ENCODE measurements at regions not wholly inside any gene's neighbourhood (a gene's known extent, or its start where the extent isn't known, plus 50 kb on each side); places are given as distances from the start of the nearest gene placed in this dataset.

- DNase-seq (ENCODE audit: low read depth, low spot score): no peak
- H3K4me3 ChIP-seq (ENCODE audit: low read length): no peak overlapping the region
- no CpG with 5 or more reads among the region's 1 CpG for WGBS (ENCODE audit: insufficient coverage, insufficient read length)
- no peaks in the 10 kb centered on the region for H3K36me3 ChIP-seq (ENCODE audit: control insufficient read depth, insufficient read depth, low read length)
- H3K27ac ChIP-seq (ENCODE audit: low read length): no peak overlapping the region
- H3K27me3 ChIP-seq (ENCODE audit: control insufficient read depth, insufficient read depth, low read length): no peaks in the 10 kb centered on the region
- H3K9me3 ChIP-seq (ENCODE audit: control insufficient read depth, insufficient read depth, low read length): no peaks in the 10 kb centered on the region
- no peaks in the 10 kb centered on the region for H3K4me1 ChIP-seq (ENCODE audit: control insufficient read depth, insufficient read depth, low read length)
Observed at GRCh38 chr12:84607170-84607819, 305.3 kb downstream of the SLC6A15 start.

DNA sequence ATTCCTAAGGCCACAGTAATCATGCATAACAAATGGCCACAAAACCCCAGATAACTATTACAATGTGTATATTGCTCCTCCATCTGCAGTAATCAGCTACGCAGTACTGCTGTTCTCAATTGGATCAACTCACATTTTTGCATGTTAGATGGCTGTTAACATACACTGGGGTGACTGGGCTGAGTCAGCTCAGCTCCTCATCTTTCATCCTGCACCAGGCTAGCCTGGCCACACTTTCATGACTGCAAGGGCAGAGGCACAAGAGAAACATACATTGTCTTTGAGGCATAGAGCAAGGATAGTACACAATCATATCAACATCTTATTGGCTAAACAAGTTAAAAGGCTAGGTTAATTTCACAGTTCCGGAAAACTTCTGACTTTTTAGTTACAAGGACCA, 306.6 kb downstream of the SLC6A15 start:
- Histone ChIP-seq H3K4me1 (ENCODE audit: control insufficient read depth, insufficient read depth, low read length) (no peaks in the 10 kb centered on the region), H3K36me3 (ENCODE audit: control insufficient read depth, insufficient read depth, low read length) (no peaks in the 10 kb centered on the region), H3K9me3 (ENCODE audit: control insufficient read depth, insufficient read depth, low read length) (no peaks in the 10 kb centered on the region), H3K27me3 (ENCODE audit: control insufficient read depth, insufficient read depth, low read length) (no peaks in the 10 kb centered on the region), H3K27ac (ENCODE audit: low read length) (no peak overlapping the region), H3K4me3 (ENCODE audit: low read length) (no peak overlapping the region)
- WGBS (ENCODE audit: insufficient coverage, insufficient read length): no CpG with 5 or more reads among the region's 2 CpGs
- DNase-seq (ENCODE audit: low read depth, low spot score): no peak

DNA sequence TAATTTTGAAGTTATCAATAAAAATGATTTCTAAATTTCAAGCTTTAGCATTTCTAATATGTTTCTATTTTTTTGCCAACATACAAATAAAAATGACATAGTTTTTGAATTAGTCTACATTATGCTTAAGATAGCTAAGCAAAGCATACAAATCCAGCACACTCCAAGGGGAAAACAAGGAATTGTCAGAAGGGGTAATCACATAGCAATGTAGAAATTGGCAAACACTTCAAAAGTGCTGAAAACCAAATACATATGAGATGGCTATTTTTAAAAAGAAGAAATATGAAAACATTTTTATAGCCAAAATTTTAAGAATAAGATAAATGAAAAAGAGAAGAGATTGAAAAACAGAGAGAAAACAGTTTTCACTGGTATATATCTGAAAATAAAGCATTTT, 308.0 kb downstream of the SLC6A15 start:
- Histone ChIP-seq H3K4me3 (ENCODE audit: low read length) (no peak overlapping the region), H3K27me3 (ENCODE audit: control insufficient read depth, insufficient read depth, low read length) (no peaks in the 10 kb centered on the region), H3K9me3 (ENCODE audit: control insufficient read depth, insufficient read depth, low read length) (no peaks in the 10 kb centered on the region), H3K36me3 (ENCODE audit: control insufficient read depth, insufficient read depth, low read length) (no peaks in the 10 kb centered on the region), H3K4me1 (ENCODE audit: control insufficient read depth, insufficient read depth, low read length) (no peaks in the 10 kb centered on the region), H3K27ac (ENCODE audit: low read length) (no peak overlapping the region)
- DNase-seq (ENCODE audit: low read depth, low spot score): no peak

DNA sequence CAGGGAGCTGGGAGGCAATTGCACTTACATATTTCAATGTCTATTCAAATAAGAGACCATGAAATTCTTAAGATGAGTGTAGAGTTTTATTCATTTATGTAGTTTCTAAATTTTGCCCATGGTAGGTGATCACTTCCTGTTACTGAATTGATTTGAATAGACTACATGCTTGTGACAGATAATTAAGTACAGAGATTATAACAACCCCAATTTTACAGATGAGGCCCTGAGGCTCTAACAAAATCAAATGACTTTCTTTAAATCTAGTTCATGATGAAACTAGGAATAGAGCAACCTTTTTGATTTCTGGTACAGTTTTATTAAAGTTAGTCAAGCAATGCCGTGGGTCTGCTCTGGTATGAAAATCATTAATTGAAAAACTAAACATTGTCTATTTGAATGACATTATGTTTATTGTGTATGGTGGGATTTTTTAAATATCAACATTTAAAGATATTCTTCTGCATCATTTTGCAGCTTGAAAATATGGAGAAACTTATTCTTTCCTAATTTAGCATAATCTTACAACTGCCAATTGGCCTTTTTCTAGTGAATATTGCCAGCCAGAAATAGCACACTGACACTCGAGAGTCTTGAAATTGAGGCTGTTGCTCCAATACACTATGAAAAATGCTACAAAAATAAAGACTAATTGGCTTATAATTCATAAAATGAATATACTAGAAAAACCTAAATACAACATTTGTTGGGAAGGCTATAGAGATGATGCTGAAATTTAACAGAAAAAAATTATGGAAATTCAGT, 308.9 kb downstream of the SLC6A15 start:
- no peaks in the 10 kb centered on the region for H3K9me3 ChIP-seq (ENCODE audit: control insufficient read depth, insufficient read depth, low read length)
- H3K4me1 ChIP-seq (ENCODE audit: control insufficient read depth, insufficient read depth, low read length): no peaks in the 10 kb centered on the region
- WGBS (ENCODE audit: insufficient coverage, insufficient read length): no CpG with 5 or more reads among the region's 2 CpGs
- H3K27me3 ChIP-seq (ENCODE audit: control insufficient read depth, insufficient read depth, low read length): no peaks in the 10 kb centered on the region
- H3K4me3 ChIP-seq (ENCODE audit: low read length): no peak overlapping the region
- no peak overlapping the region for H3K27ac ChIP-seq (ENCODE audit: low read length)
- no peaks in the 10 kb centered on the region for H3K36me3 ChIP-seq (ENCODE audit: control insufficient read depth, insufficient read depth, low read length)
- no peak for DNase-seq (ENCODE audit: low read depth, low spot score)

DNA sequence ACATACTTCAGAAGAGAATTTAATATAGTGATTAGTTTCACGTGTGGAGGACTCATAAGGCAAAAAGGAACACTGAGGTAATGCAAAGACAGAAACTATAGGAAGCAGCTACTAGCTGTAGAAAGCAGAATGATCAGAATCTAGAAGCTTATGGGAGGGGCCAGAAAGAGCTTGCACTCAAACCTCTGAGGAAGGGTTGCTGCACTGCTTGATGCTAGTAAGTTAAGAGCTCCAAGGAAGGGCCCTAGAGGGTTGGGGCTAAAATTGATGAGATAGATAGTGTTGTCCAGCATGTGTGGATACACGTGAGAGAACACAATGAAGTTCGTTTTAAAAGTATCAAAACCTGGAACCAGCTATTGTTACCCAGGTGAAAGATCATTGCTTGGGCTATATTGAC, 311.1 kb downstream of the SLC6A15 start:
- no peak for DNase-seq (ENCODE audit: low read depth, low spot score)
- no peak overlapping the region for H3K4me3 ChIP-seq (ENCODE audit: low read length)
- H3K27ac ChIP-seq (ENCODE audit: low read length): no peak overlapping the region
- H3K36me3 ChIP-seq (ENCODE audit: control insufficient read depth, insufficient read depth, low read length): no peaks in the 10 kb centered on the region
- no peaks in the 10 kb centered on the region for H3K27me3 ChIP-seq (ENCODE audit: control insufficient read depth, insufficient read depth, low read length)
- no peaks in the 10 kb centered on the region for H3K9me3 ChIP-seq (ENCODE audit: control insufficient read depth, insufficient read depth, low read length)
- WGBS (ENCODE audit: insufficient coverage, insufficient read length): no CpG with 5 or more reads among the region's 3 CpGs
- H3K4me1 ChIP-seq (ENCODE audit: control insufficient read depth, insufficient read depth, low read length): no peaks in the 10 kb centered on the region; the same call in 1 of the 2 replicates

GRCh38 chr12:84599539-84599938, 313.1 kb downstream of the SLC6A15 start:
- WGBS (ENCODE audit: insufficient coverage, insufficient read length): no CpG with 5 or more reads among the region's 2 CpGs

GRCh38 chr12:84596266-84596665, 316.3 kb downstream of the SLC6A15 start:
- WGBS (ENCODE audit: insufficient coverage, insufficient read length): no CpG with 5 or more reads among the region's 2 CpGs
- H3K9me3 ChIP-seq (ENCODE audit: control insufficient read depth, insufficient read depth, low read length): no peaks in the 10 kb centered on the region
- no peak overlapping the region for H3K27ac ChIP-seq (ENCODE audit: low read length)
- no peak for DNase-seq (ENCODE audit: low read depth, low spot score)
- H3K4me3 ChIP-seq (ENCODE audit: low read length): no peak overlapping the region
- H3K36me3 ChIP-seq (ENCODE audit: control insufficient read depth, insufficient read depth, low read length): no peaks in the 10 kb centered on the region
- H3K4me1 ChIP-seq (ENCODE audit: control insufficient read depth, insufficient read depth, low read length): no peaks in the 10 kb centered on the region; the same call in 1 of the 2 replicates
- no peaks in the 10 kb centered on the region for H3K27me3 ChIP-seq (ENCODE audit: control insufficient read depth, insufficient read depth, low read length)

More at GRCh38 chr12:84599539-84599938, 313.1 kb downstream of the SLC6A15 start:
- no peaks in the 10 kb centered on the region for H3K9me3 ChIP-seq (ENCODE audit: control insufficient read depth, insufficient read depth, low read length)
- H3K27ac ChIP-seq (ENCODE audit: low read length): no peak overlapping the region
- H3K27me3 ChIP-seq (ENCODE audit: control insufficient read depth, insufficient read depth, low read length): no peaks in the 10 kb centered on the region
- DNase-seq (ENCODE audit: low read depth, low spot score): no peak
- no peaks in the 10 kb centered on the region for H3K36me3 ChIP-seq (ENCODE audit: control insufficient read depth, insufficient read depth, low read length)
- no peak overlapping the region for H3K4me3 ChIP-seq (ENCODE audit: low read length)
- no peaks in the 10 kb centered on the region; the same call in 1 of the 2 replicates for H3K4me1 ChIP-seq (ENCODE audit: control insufficient read depth, insufficient read depth, low read length)

- no peak for DNase-seq (ENCODE audit: low read depth, low spot score)
- Histone ChIP-seq H3K4me3 (ENCODE audit: low read length) (no peak overlapping the region), H3K27ac (ENCODE audit: low read length) (no peak overlapping the region), H3K9me3 (ENCODE audit: control insufficient read depth, insufficient read depth, low read length) (no peaks in the 10 kb centered on the region), H3K36me3 (ENCODE audit: control insufficient read depth, insufficient read depth, low read length) (no peaks in the 10 kb centered on the region), H3K27me3 (ENCODE audit: control insufficient read depth, insufficient read depth, low read length) (no peaks in the 10 kb centered on the region), H3K4me1 (ENCODE audit: control insufficient read depth, insufficient read depth, low read length) (no peaks in the 10 kb centered on the region; the same call in 1 of the 2 replicates)
- no CpG with 5 or more reads among the region's 6 CpGs for WGBS (ENCODE audit: insufficient coverage, insufficient read length)
Observed at GRCh38 chr12:84594157-84594556, 318.4 kb downstream of the SLC6A15 start.

- H3K4me3 ChIP-seq (ENCODE audit: low read length): no peak overlapping the region
- H3K36me3 ChIP-seq (ENCODE audit: control insufficient read depth, insufficient read depth, low read length): no peaks in the 10 kb centered on the region
- no CpG with 5 or more reads among the region's 5 CpGs for WGBS (ENCODE audit: insufficient coverage, insufficient read length)
- DNase-seq (ENCODE audit: low read depth, low spot score): no peak
- H3K9me3 ChIP-seq (ENCODE audit: control insufficient read depth, insufficient read depth, low read length): no peaks in the 10 kb centered on the region
- no peaks in the 10 kb centered on the region for H3K27me3 ChIP-seq (ENCODE audit: control insufficient read depth, insufficient read depth, low read length)
- no peak overlapping the region for H3K27ac ChIP-seq (ENCODE audit: low read length)
- no peaks in the 10 kb centered on the region for H3K4me1 ChIP-seq (ENCODE audit: control insufficient read depth, insufficient read depth, low read length)
Observed at GRCh38 chr12:84585776-84586395, 326.7 kb downstream of the SLC6A15 start.

- DNase-seq (ENCODE audit: low read depth, low spot score): no peak
- no CpG with 5 or more reads among the region's 3 CpGs for WGBS (ENCODE audit: insufficient coverage, insufficient read length)
- Histone ChIP-seq H3K4me1 (ENCODE audit: control insufficient read depth, insufficient read depth, low read length) (no peaks in the 10 kb centered on the region), H3K36me3 (ENCODE audit: control insufficient read depth, insufficient read depth, low read length) (no peaks in the 10 kb centered on the region), H3K27ac (ENCODE audit: low read length) (no peak overlapping the region), H3K27me3 (ENCODE audit: control insufficient read depth, insufficient read depth, low read length) (peaks cover 2% of the 10 kb centered on the region; the same call in 1 of the 2 replicates), H3K9me3 (ENCODE audit: control insufficient read depth, insufficient read depth, low read length) (no peaks in the 10 kb centered on the region), H3K4me3 (ENCODE audit: low read length) (no peak overlapping the region)
Observed at GRCh38 chr12:84572196-84572595, 340.4 kb downstream of the SLC6A15 start.

All from iPS DF 6.9 (cell line).